ENCODE measurements at regions not wholly inside any gene's neighbourhood (a gene's known extent, or its start where the extent isn't known, plus 50 kb on each side); places are given as distances from the start of the nearest gene placed in this dataset.
"Not testable (repeated sequence)": the region's sequence is repeated elsewhere in the genome, so short reads cannot be mapped to it uniquely, and the experiment has no call there.

DNA sequence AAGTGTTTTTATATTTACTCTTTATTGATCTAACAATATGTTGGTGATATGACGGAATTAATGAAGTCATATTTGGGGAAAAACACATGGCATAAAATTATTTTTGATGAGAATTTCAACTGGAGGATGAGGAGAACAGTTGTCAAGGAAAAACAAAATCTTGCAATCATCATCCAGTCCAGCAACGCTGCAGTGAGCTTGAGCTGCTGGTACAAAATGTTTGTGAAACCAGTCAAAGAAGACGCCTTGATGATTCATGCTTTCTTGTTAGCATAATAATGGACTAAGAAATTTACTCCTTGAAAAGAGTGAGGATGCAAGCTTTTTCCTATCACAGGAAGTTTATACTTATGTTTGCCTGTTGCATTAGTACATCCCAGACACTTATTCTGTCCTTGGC lies 64.1 kb upstream of the RUBCNL start:
- TF ChIP-seq, protein P1, sequence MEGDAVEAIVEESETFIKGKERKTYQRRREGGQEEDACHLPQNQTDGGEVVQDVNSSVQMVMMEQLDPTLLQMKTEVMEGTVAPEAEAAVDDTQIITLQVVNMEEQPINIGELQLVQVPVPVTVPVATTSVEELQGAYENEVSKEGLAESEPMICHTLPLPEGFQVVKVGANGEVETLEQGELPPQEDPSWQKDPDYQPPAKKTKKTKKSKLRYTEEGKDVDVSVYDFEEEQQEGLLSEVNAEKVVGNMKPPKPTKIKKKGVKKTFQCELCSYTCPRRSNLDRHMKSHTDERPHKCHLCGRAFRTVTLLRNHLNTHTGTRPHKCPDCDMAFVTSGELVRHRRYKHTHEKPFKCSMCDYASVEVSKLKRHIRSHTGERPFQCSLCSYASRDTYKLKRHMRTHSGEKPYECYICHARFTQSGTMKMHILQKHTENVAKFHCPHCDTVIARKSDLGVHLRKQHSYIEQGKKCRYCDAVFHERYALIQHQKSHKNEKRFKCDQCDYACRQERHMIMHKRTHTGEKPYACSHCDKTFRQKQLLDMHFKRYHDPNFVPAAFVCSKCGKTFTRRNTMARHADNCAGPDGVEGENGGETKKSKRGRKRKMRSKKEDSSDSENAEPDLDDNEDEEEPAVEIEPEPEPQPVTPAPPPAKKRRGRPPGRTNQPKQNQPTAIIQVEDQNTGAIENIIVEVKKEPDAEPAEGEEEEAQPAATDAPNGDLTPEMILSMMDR (conservative IDR thresholded peaks at IDR 0.05; ENCODE audit: low read length): not testable (repeated sequence)
- not testable (repeated sequence) for TF ChIP-seq EZH2phosphoT487 (IDR thresholded peaks at IDR 0.05; ENCODE audit: borderline replicate concordance, low read depth, low read length)

Data from OCI-LY7 (cell line).